PC-9 (cell line): ENCODE measurements at regions not wholly inside any gene's neighbourhood (a gene's known extent, or its start where the extent isn't known, plus 50 kb on each side); places are given as distances from the start of the nearest gene placed in this dataset.

Experiments used
- EZH2 ChIP-seq: fragments of 200-600 bp; sonication (generic); IDR thresholded peaks from 2 replicates; pipeline ENCODE4 v1.8.0; 2017; ENCODE audit warnings: antibody characterized with exemption, low read depth
- TF ChIP-seq, protein P1 (sequence below): fragments of 200-600 bp; sonication (generic); conservative IDR thresholded peaks from 2 replicates; pipeline ENCODE4 v1.6.1; 2017; ENCODE audit warnings: mixed run types, antibody characterized with exemption, mild to moderate bottlenecking, moderate library complexity

DNA sequence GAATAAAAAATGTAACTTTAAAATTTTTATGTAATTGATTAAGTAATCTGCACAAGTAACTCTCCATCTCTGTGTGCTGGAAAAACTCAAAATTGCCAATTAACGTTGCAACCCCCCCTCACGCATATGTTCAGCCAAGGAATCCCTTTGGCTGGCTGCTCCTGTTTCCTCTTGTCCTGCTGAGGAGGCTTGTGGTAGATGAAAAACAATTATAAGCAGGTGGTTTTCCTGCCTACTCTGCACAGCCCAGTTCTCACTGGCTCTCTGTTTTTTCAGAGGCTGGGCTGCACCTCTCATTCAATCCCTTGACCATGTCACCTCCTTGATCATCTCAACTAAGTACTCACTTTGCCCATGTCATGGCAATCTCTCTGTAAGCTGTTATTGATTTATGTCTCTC lies 1068.4 kb downstream of the ARAP2 start:
- TF ChIP-seq, protein P1, sequence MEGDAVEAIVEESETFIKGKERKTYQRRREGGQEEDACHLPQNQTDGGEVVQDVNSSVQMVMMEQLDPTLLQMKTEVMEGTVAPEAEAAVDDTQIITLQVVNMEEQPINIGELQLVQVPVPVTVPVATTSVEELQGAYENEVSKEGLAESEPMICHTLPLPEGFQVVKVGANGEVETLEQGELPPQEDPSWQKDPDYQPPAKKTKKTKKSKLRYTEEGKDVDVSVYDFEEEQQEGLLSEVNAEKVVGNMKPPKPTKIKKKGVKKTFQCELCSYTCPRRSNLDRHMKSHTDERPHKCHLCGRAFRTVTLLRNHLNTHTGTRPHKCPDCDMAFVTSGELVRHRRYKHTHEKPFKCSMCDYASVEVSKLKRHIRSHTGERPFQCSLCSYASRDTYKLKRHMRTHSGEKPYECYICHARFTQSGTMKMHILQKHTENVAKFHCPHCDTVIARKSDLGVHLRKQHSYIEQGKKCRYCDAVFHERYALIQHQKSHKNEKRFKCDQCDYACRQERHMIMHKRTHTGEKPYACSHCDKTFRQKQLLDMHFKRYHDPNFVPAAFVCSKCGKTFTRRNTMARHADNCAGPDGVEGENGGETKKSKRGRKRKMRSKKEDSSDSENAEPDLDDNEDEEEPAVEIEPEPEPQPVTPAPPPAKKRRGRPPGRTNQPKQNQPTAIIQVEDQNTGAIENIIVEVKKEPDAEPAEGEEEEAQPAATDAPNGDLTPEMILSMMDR, result no peak
- TF ChIP-seq EZH2, result no peak
